Glomerular visceral epithelial cell (primary cell): ENCODE measurements at regions not wholly inside any gene's neighbourhood (a gene's known extent, or its start where the extent isn't known, plus 50 kb on each side); places are given as distances from the start of the nearest gene placed in this dataset.

ENCODE experiments used
- DNase-seq: peaks from one replicate; pipeline ENCODE4 v3.0.0-alpha.2; 2016; ENCODE audit errors: extremely low spot score

GRCh38 chr10:31583293-31583692, 264.3 kb downstream of the ZEB1 start:
- no peak for DNase-seq

- DNase-seq, result peak; percentile 4
Measured at GRCh38 chr10:31582365-31583052, 263.5 kb downstream of the ZEB1 start.

- no peak for DNase-seq
Measured at GRCh38 chr10:31581741-31582323, 262.8 kb downstream of the ZEB1 start.

- no peak for DNase-seq
Measured at GRCh38 chr10:31580646-31581045, 261.6 kb downstream of the ZEB1 start.
